Osteoblast (primary cell): ENCODE measurements at regions not wholly inside any gene's neighbourhood (a gene's known extent, or its start where the extent isn't known, plus 50 kb on each side); places are given as distances from the start of the nearest gene placed in this dataset.
"Not testable (repeated sequence)": the region's sequence is repeated elsewhere in the genome, so short reads cannot be mapped to it uniquely, and the experiment has no call there.

Experiments used
- DNase-seq: peaks from one replicate; pipeline ENCODE4 v3.0.0; 2011; ENCODE audit warnings: low spot score, mixed read lengths; ENCODE audit not compliant: insufficient read length; ENCODE audit errors: missing footprints
- H2AFZ ChIP-seq: 2 replicates; pipeline ENCODE4 v1.6.0; 2011; ENCODE audit warnings: mild to moderate bottlenecking, low read length
- H3K27ac ChIP-seq: 2 replicates; pipeline ENCODE4 v1.5.1; 2011; ENCODE audit warnings: mild to moderate bottlenecking, low read depth, low read length, moderate library complexity
- H3K27me3 ChIP-seq: 2 replicates; pipeline ENCODE4 v1.6.0; 2012; ENCODE audit warnings: mild to moderate bottlenecking, control low read depth, inconsistent platforms, low read length, moderate library complexity; ENCODE audit not compliant: insufficient read depth
- H3K36me3 ChIP-seq: 2 replicates; pipeline ENCODE4 v1.5.1; 2011; ENCODE audit warnings: mild to moderate bottlenecking, low read length, control low read depth, moderate library complexity; ENCODE audit not compliant: insufficient read depth
- H3K4me1 ChIP-seq: 2 replicates; pipeline ENCODE4 v1.5.1; 2011; ENCODE audit warnings: mild to moderate bottlenecking, low read length, control low read depth, moderate library complexity; ENCODE audit not compliant: insufficient read depth
- H3K4me2 ChIP-seq: 2 replicates; pipeline ENCODE4 v1.6.0; 2011; ENCODE audit warnings: mild to moderate bottlenecking, low read length; ENCODE audit not compliant: insufficient read depth
- H3K4me3 ChIP-seq: fragments of 200-600 bp; sonication (generic); 3 replicates; pipeline ENCODE4 v1.5.1; 2012; ENCODE audit warnings: mild to moderate bottlenecking, low read length, inconsistent platforms; ENCODE audit not compliant: insufficient read depth
- H3K79me2 ChIP-seq: 2 replicates; pipeline ENCODE4 v1.6.0; 2012; ENCODE audit warnings: mild to moderate bottlenecking, low read length, control low read depth, inconsistent platforms; ENCODE audit not compliant: insufficient read depth
- H3K9me3 ChIP-seq: 2 replicates; pipeline ENCODE4 v1.5.1; 2011; ENCODE audit warnings: low read depth, low read length, control low read depth
- H4K20me1 ChIP-seq: 2 replicates; pipeline ENCODE4 v1.6.0; 2012; ENCODE audit warnings: mild to moderate bottlenecking, low read length, control low read depth; ENCODE audit not compliant: insufficient read depth
- TF ChIP-seq, protein P1 (sequence below): IDR thresholded peaks from 2 replicates; pipeline ENCODE4 v1.5.1; 2011; ENCODE audit warnings: mild to moderate bottlenecking, low read depth, low read length, moderate library complexity; ENCODE audit errors: extremely low read depth

GRCh38 chr7:140261522-140261921 is 84.7 kb upstream of the KDM7A start:
- TF ChIP-seq, protein P1, sequence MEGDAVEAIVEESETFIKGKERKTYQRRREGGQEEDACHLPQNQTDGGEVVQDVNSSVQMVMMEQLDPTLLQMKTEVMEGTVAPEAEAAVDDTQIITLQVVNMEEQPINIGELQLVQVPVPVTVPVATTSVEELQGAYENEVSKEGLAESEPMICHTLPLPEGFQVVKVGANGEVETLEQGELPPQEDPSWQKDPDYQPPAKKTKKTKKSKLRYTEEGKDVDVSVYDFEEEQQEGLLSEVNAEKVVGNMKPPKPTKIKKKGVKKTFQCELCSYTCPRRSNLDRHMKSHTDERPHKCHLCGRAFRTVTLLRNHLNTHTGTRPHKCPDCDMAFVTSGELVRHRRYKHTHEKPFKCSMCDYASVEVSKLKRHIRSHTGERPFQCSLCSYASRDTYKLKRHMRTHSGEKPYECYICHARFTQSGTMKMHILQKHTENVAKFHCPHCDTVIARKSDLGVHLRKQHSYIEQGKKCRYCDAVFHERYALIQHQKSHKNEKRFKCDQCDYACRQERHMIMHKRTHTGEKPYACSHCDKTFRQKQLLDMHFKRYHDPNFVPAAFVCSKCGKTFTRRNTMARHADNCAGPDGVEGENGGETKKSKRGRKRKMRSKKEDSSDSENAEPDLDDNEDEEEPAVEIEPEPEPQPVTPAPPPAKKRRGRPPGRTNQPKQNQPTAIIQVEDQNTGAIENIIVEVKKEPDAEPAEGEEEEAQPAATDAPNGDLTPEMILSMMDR = no peak
- no peaks in the 10 kb centered on the region for H3K36me3 ChIP-seq
- H3K4me1 ChIP-seq = no peaks in the 10 kb centered on the region
- no peak overlapping the region for H3K27ac ChIP-seq
- H3K4me3 ChIP-seq = no peak overlapping the region
- H3K79me2 ChIP-seq = no peaks in the 10 kb centered on the region
- no peaks in the 10 kb centered on the region for H3K9me3 ChIP-seq
- no peak for DNase-seq
- no peak overlapping the region for H2AFZ ChIP-seq
- peaks cover 20% of the 10 kb centered on the region for H3K27me3 ChIP-seq
- no peak overlapping the region for H3K4me2 ChIP-seq
- H4K20me1 ChIP-seq = no peaks in the 10 kb centered on the region

DNA sequence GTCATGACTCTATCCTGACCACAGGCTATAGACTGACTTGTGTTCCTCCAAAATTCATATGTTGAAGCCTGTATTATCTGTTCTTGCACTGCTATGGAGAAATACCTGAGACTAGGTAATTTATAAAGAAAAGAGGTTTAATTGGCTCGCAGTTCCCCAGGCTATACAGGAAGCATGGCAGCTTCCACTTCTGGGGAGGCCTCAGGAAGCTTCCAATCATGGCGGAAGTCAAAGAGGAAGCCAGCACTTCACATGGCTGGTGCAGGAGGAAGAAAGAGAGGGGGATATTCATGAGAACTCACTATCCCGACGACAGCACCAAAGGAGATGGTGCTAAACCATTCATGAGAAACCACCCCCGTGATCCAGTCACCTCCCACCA is 84.3 kb upstream of the KDM7A start:
- no peaks in the 10 kb centered on the region for H3K9me3 ChIP-seq
- no peaks in the 10 kb centered on the region for H4K20me1 ChIP-seq
- H3K4me2 ChIP-seq = no peak overlapping the region
- no peak overlapping the region for H3K4me3 ChIP-seq
- no peaks in the 10 kb centered on the region for H3K4me1 ChIP-seq
- H3K79me2 ChIP-seq = no peaks in the 10 kb centered on the region
- H3K36me3 ChIP-seq = no peaks in the 10 kb centered on the region
- peaks cover 20% of the 10 kb centered on the region for H3K27me3 ChIP-seq
- DNase-seq = no peak
- no peak overlapping the region for H2AFZ ChIP-seq
- TF ChIP-seq, protein P1 = no peak
- no peak overlapping the region for H3K27ac ChIP-seq

DNA sequence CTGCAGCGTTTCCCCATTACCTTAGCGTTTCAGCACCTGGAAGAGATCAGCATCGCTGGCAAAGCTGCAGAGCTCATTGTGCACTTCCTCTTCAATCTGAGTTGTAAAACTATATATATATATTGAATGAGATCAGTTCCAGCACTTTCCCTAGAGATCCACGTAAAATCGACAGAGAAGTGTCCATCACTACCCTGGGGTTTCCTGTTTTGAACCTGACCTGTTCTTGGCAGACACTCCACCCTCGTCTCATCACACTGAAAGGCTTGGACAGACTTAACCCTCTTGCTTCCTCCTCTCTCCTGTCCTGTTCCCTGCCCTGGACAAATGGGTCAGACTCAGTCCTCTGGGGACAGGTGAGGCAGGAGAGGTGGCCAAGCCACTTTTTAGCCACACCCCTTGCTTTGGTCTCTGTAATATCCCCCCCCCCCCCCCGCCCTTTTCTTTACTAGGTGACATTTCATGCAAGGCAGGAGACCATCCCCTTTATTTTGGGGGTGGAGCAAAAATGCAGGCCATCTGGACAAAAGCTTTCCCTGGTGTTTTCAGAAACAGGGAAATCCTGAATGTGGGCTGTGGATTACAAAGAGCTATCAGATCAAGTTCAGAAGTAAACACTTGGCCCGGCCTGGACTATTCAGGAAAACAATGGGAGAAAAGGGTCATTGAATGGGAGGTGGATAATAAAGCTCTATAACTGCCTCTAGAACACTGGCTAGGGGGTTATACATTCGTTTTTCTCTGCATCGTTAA is 83.7 kb upstream of the KDM7A start:
- no peak for DNase-seq
- H3K36me3 ChIP-seq = no peaks in the 10 kb centered on the region

GRCh38 chr7:140257278-140257677 is 80.5 kb upstream of the KDM7A start:
- H3K79me2 ChIP-seq, H4K20me1 ChIP-seq, DNase-seq, H3K4me3 ChIP-seq, H3K36me3 ChIP-seq, H2AFZ ChIP-seq, H3K9me3 ChIP-seq, H3K27ac ChIP-seq, H3K4me2 ChIP-seq: not testable (repeated sequence)
- Histone ChIP-seq H3K4me1 (peaks cover 12% of the 10 kb centered on the region), H3K27me3 (peaks cover 15% of the 10 kb centered on the region)

More for the DNA sequence above, 83.7 kb upstream of the KDM7A start:
- Histone ChIP-seq H3K4me2 (no peak overlapping the region), H3K27me3 (peaks cover 20% of the 10 kb centered on the region), H3K9me3 (no peaks in the 10 kb centered on the region), H3K4me1 (no peaks in the 10 kb centered on the region), H3K79me2 (no peaks in the 10 kb centered on the region), H3K27ac (no peak overlapping the region), H3K4me3 (no peak overlapping the region), H4K20me1 (no peaks in the 10 kb centered on the region), H2AFZ (no peak overlapping the region)
- TF ChIP-seq, protein P1 = no peak

- not testable (repeated sequence) for H3K4me3 ChIP-seq, H4K20me1 ChIP-seq, H3K79me2 ChIP-seq, H3K9me3 ChIP-seq, H2AFZ ChIP-seq, H3K36me3 ChIP-seq, H3K27me3 ChIP-seq, H3K4me2 ChIP-seq, DNase-seq, H3K27ac ChIP-seq
- peaks cover 12% of the 10 kb centered on the region for H3K4me1 ChIP-seq
Measured at GRCh38 chr7:140254976-140255375, 78.2 kb upstream of the KDM7A start.
